NCI-H2029 treated with DMSO at 0.1 percent for 48 hours (cell line): ENCODE measurements at regions not wholly inside any gene's neighbourhood (a gene's known extent, or its start where the extent isn't known, plus 50 kb on each side); places are given as distances from the start of the nearest gene placed in this dataset.

Experiments used
- DNase-seq: peaks from one replicate; lab custom pipeline; 2025; lab: John Stamatoyannopoulos, UW

DNA sequence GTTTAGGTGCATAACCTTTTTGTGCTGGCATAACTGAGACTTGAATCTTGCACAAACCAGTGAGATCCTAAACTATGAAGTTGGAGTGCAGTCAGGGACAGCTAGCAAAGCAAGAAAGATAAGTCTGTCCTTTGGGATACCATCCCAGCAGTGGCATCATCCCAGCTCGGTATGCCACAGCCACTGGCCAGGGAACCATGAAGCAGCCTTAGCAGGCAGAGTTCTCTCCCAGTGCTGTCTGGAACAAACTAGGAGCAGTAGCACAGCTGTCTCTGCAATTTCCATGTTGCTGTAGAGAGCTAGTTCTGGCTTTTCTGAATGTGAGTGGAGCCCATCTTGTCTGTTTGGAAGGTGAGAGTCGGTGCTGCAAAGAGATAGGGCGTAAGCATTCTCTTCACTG, 130.3 kb downstream of the DTWD1 start:
- no peak for DNase-seq

DNA sequence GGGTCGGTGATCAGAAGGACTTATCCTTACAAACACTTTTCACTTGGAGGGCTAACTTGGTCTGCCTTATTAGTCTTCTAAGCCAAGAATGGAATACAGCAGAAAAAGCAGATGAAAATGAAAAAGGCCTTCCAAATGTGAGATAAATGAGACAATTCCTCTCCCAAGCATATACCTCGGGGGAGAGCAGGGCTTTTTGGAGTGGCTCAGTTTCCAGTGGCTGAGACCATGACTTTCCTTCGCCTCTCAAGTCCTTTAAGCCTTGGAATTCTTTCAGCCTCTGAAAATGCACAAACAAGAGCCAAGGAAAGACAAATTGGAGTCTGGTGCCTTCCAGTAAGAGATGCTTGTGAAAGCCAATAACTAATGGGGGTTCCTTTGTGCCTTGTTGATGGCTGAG, 130.9 kb downstream of the DTWD1 start:
- DNase-seq: no peak

DNA sequence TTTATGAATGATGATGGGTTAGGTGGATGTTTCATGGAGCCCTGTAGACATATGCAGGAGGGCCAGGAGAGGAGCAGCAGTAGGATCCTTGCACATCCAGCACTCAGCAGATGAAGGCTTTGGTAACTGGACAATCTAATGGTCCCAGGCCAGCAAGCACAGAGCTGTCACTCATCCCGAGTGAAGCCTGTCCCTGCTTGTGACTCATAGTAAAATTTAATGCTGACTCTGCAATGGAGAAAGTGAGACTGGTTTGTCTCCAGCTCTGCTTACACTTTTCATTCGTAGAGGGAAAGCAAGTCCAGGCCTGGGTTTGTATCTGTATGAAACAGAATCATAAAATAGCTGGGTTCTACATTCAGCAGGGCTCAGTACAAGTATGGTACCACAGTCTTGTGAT, 131.7 kb downstream of the DTWD1 start:
- no peak for DNase-seq

DNA sequence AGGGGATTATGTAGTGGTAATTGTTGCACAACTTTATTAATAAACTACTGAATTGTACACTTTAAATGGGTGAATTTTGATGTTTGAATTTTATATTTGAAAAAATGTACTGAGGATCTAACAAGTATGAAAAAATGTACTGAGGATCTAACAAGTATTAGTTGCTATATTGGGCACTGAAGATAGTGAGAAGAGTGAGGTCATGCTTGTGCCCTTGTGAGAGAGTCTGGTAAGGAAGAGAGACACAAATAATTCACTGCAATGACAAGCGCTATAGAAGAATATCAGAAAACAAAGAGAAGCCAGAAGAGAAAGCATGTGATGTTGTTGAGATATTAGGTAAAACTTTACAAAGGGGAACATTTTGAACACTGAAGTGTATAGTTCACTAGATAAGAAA, 137.6 kb downstream of the DTWD1 start:
- no peak for DNase-seq

DNA sequence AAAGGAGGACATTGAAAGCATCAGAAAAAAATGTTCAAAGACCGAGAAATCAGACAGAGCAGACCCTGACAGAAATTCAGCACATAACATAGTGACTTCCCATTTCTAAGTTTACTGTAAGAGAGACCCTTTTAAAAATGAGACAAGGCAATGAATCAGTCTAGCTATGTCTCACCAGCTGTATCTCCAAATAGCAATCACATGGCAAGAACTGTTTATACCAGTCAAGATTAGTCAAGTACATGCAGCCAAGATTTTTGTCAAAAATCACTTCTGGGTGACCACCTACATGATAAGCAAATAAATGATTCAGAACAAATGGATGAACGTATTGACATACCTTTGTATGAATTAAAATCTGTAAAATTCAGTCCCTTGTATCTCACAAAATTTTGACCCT, 138.0 kb downstream of the DTWD1 start:
- DNase-seq: no peak

DNA sequence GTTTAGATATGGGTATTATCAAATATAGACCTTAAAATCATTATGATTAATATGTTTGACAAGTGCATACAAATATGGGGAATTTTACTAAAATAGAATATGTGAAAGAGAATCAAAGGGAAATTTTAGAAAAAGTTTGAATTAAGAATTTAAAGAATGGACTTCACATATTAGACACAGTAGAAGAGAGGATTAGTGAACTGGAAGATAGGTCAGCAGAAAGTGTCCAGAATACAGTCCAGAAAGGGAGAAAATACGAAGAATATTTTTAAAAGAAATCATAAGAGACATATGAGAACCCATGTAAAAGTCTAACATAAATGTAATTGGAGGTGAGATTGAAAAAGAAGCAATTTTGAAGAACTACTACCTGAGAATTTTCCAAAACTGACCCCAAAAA, 139.9 kb downstream of the DTWD1 start:
- no peak for DNase-seq

DNA sequence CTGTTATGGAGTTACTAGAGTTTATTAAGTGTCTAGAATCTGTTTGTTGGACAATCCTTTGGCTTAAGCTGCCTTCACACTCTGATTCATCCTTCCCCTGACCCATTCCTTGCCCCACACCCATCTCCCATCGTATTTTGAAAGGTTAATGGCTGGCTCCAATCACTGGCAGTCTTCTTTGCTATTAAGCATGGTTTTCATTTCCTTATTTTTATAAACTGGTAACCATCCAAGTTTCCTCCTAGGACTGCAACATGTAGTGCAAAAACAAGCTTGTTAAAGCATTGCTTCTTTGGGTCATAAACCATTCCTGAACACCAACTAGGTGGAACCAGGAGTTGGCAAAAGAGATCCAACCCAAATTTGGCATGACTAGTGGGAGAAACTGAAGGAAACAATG, 148.4 kb downstream of the DTWD1 start:
- DNase-seq: no peak

DNA sequence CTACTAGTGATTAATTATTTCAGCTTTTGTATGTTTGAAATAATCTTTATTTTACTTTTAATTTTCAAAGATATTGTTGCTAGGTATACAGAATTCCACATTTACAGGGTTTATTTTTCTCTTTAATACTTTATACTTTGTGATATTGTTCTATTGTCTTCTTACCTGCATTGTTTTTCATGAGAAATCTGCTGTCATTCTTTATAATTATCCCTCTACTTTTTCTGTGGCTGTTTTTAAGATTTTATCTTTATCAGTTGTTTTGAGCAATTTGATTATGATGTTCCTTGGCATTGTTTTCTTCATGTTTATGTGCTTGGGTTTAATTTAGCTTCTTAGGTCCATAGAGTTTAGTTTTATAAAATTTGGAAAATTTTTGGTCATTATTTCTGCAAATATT, 168.6 kb downstream of the DTWD1 start:
- no peak for DNase-seq

DNA sequence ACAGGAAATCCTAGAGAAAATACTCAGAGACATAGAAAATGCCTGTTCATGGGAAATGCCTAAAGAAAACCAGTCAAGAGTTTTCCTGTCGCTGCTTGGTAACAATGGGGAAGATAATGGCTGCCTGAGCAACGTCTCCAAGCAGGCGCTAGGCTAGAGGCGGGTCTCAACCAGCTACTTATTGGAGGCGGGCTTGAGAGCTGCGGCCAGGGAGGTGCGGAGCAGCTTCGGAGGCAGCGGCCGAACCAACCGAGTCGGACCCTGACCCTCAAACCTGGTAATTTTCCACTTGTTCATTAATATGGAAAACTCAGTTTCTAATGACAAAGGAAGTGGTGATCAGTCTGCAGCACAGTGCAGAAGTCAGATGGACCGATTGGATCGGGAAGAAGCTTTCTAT, 173.1 kb downstream of the DTWD1 start:
- no peak for DNase-seq

DNA sequence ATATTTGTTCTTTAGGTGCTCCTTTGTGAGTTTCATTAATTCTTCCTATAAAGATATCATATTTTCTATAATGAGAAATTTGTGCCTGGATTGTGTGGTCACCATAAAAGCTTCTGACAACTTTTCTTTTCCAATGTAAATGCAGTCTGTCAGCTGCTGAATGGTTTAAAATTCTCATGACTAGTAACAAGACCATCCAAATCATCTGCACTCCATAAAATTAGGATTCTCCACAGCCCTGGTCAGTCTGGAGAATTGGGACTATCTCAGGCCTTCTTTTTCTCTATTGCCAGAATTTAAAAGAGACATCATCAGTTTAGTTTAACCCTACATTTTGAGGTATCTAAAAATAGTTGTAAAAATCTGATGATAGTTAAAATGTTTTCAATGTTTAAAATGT, 180.9 kb downstream of the DTWD1 start:
- no peak for DNase-seq
